Progenitor cell of endocrine pancreas (in vitro differentiated cells): ENCODE measurements at regions not wholly inside any gene's neighbourhood (a gene's known extent, or its start where the extent isn't known, plus 50 kb on each side); places are given as distances from the start of the nearest gene placed in this dataset.

ENCODE experiments used
- DNase-seq: peaks from one replicate; pipeline ENCODE4 v3.0.0; 2021; ENCODE audit warnings: low spot score; ENCODE audit not compliant: unreplicated experiment
- H3K27ac Mint-ChIP-seq: 2 replicates; pipeline ENCODE4 v1.8.0; 2021; ENCODE audit warnings: mild to moderate bottlenecking, moderate library complexity, mixed read lengths
- H3K27me3 Mint-ChIP-seq: 2 replicates; pipeline ENCODE4 v1.8.0; 2021; ENCODE audit warnings: mixed read lengths
- H3K36me3 Mint-ChIP-seq: 2 replicates; pipeline ENCODE4 v1.8.0; 2022; ENCODE audit warnings: mixed read lengths; ENCODE audit not compliant: insufficient read depth
- H3K4me1 Mint-ChIP-seq: 2 replicates; pipeline ENCODE4 v1.8.0; 2021; ENCODE audit warnings: low read depth, mixed read lengths
- H3K4me3 Mint-ChIP-seq: 2 replicates; pipeline ENCODE4 v1.8.0; 2021; ENCODE audit warnings: low read depth, mild to moderate bottlenecking, moderate library complexity, mixed read lengths
- H3K9me3 Mint-ChIP-seq: 2 replicates; pipeline ENCODE4 v1.8.0; 2021; ENCODE audit warnings: low read depth, mixed read lengths
- CTCF ChIP-seq: fragments of 200-600 bp; sonication (generic); IDR thresholded peaks from one replicate; pipeline ENCODE4 v1.5.0; 2021; ENCODE audit warnings: antibody characterized with exemption, mild to moderate bottlenecking; ENCODE audit not compliant: unreplicated experiment

GRCh38 chr13:90633849-90634248 is 713.6 kb upstream of the MIR17HG start:
- H3K4me3 Mint-ChIP-seq, result no peak overlapping the region
- TF ChIP-seq CTCF, result no peak
- no peaks in the 10 kb centered on the region for H3K9me3 Mint-ChIP-seq
- H3K36me3 Mint-ChIP-seq, result no peaks in the 10 kb centered on the region
- DNase-seq, result no peak
- no peaks in the 10 kb centered on the region for H3K27me3 Mint-ChIP-seq
- no peak overlapping the region for H3K27ac Mint-ChIP-seq
- H3K4me1 Mint-ChIP-seq, result no peaks in the 10 kb centered on the region

- no peak for TF ChIP-seq CTCF
- no peak overlapping the region for H3K27ac Mint-ChIP-seq
Observed at GRCh38 chr13:90640976-90641375, 706.5 kb upstream of the MIR17HG start.

GRCh38 chr13:90641884-90642283 is 705.6 kb upstream of the MIR17HG start:
- Mint-ChIP-seq H3K27ac (no peak overlapping the region), H3K27me3 (no peaks in the 10 kb centered on the region), H3K4me3 (no peak overlapping the region), H3K36me3 (no peaks in the 10 kb centered on the region), H3K4me1 (no peaks in the 10 kb centered on the region), H3K9me3 (peaks cover 20% of the 10 kb centered on the region)
- no peak for DNase-seq
- no peak for TF ChIP-seq CTCF

More at GRCh38 chr13:90640976-90641375, 706.5 kb upstream of the MIR17HG start:
- no peak overlapping the region for H3K4me3 Mint-ChIP-seq
- no peaks in the 10 kb centered on the region for H3K27me3 Mint-ChIP-seq
- no peaks in the 10 kb centered on the region for H3K4me1 Mint-ChIP-seq
- H3K36me3 Mint-ChIP-seq, result no peaks in the 10 kb centered on the region
- DNase-seq, result no peak
- H3K9me3 Mint-ChIP-seq, result peaks cover 15% of the 10 kb centered on the region

GRCh38 chr13:90645582-90645981 is 701.9 kb upstream of the MIR17HG start:
- no peaks in the 10 kb centered on the region for H3K4me1 Mint-ChIP-seq
- H3K4me3 Mint-ChIP-seq, result no peak overlapping the region
- H3K36me3 Mint-ChIP-seq, result no peaks in the 10 kb centered on the region
- TF ChIP-seq CTCF, result no peak
- DNase-seq, result no peak
- no peaks in the 10 kb centered on the region for H3K27me3 Mint-ChIP-seq
- peaks cover 21% of the 10 kb centered on the region for H3K9me3 Mint-ChIP-seq
- H3K27ac Mint-ChIP-seq, result no peak overlapping the region

GRCh38 chr13:90648497-90648896 is 699.0 kb upstream of the MIR17HG start:
- Mint-ChIP-seq H3K9me3 (peaks cover 35% of the 10 kb centered on the region), H3K36me3 (peaks cover 12% of the 10 kb centered on the region), H3K4me1 (no peaks in the 10 kb centered on the region), H3K4me3 (no peak overlapping the region), H3K27ac (no peak overlapping the region), H3K27me3 (no peaks in the 10 kb centered on the region)
- TF ChIP-seq CTCF, result no peak
- no peak for DNase-seq
